B cell (primary cell): ENCODE measurements at regions not wholly inside any gene's neighbourhood (a gene's known extent, or its start where the extent isn't known, plus 50 kb on each side); places are given as distances from the start of the nearest gene placed in this dataset.
A peak's percentile ranks its signal among the peaks of the same experiment; 100 is the strongest.

ENCODE experiments used
- ATAC-seq: fragments of 200-7000 bp; cut with Tn5 transposase; one replicate; pipeline ENCODE4 v1.10.0; 2021; ENCODE audit warnings: low read depth, mild to moderate bottlenecking, moderate number of reproducible peaks, moderate library complexity
- CTCF ChIA-PET: fragments of 350-600 bp; sonication (Branson Sonifier 250); formaldehyde crosslinking; loops from one replicate; lab custom pipeline; 2021; ENCODE audit warnings: antibody characterized with exemption, inconsistent platforms; lab: Charles Lee
- POLR2A ChIA-PET: fragments of 350-600 bp; sonication (Branson Sonifier 250); formaldehyde crosslinking; loops from one replicate; lab custom pipeline; 2021; ENCODE audit warnings: antibody characterized with exemption; lab: Charles Lee
- DNase-seq: peaks from one replicate; pipeline ENCODE4 v3.0.0; 2013
- H2AFZ ChIP-seq: 2 replicates; pipeline ENCODE4 v1.6.1; 2012; ENCODE audit warnings: mild to moderate bottlenecking, low read depth, low read length; ENCODE audit not compliant: insufficient read depth, poor library complexity, severe bottlenecking
- H3K27ac ChIP-seq, 2 donors: 1 replicate in 1 of 2; 2 replicates in 1 of 2; pipeline ENCODE4 v1.5.1; 2012 to 2013; ENCODE audit warnings: low read length in 2 of 2, mild to moderate bottlenecking in 2 of 2, moderate library complexity in 1 of 2
- H3K27me3 ChIP-seq, 4 experiments: fragments of 200-600 bp in 1 of 4; sonication (generic) in 1 of 4; replicated peaks in 1 of 4; 1 replicate in 2 of 4; 2 replicates in 2 of 4; pipeline versions ENCODE4 v1.6.1 to v1.7.0; 2013 to 2016; ENCODE audit warnings: low read length in 3 of 4, mild to moderate bottlenecking in 2 of 4, mixed read lengths in 1 of 4, moderate library complexity in 1 of 4; ENCODE audit not compliant: insufficient read depth in 4 of 4, control insufficient read depth in 3 of 4; ENCODE audit errors: control extremely low read depth in 1 of 4
- H3K36me3 ChIP-seq, 2 experiments: replicated peaks in 1 of 2; 1 replicate in 1 of 2; 2 replicates in 1 of 2; pipeline versions ENCODE4 v1.6.1 to v1.7.1; 2013; ENCODE audit warnings: low read length in 1 of 2; ENCODE audit not compliant: insufficient read depth in 2 of 2, control insufficient read depth in 1 of 2; ENCODE audit errors: control extremely low read depth in 1 of 2, extremely low read depth in 1 of 2
- H3K4me1 ChIP-seq, 2 donors: fragments of 200-600 bp in 1 of 2; sonication (generic) in 1 of 2; 1 replicate in 1 of 2; 2 replicates in 1 of 2; pipeline versions ENCODE4 v1.5.1 to v1.6.1; 2013 to 2017; ENCODE audit warnings: low read length in 2 of 2; ENCODE audit not compliant: control insufficient read depth in 2 of 2, insufficient read depth in 2 of 2
- H3K4me2 ChIP-seq: replicated peaks from 2 replicates; pipeline ENCODE3; 2012; ENCODE audit warnings: mild to moderate bottlenecking, low read depth, low read length; ENCODE audit not compliant: poor library complexity, severe bottlenecking
- H3K4me3 ChIP-seq, 5 experiments: fragments of 200-600 bp in 1 of 5; sonication (generic) in 1 of 5; 1 replicate in 3 of 5; 2 replicates in 2 of 5; pipeline versions ENCODE4 v1.5.1 to v1.7.0; 2011 to 2016; ENCODE audit warnings: low read length in 4 of 5, mild to moderate bottlenecking in 4 of 5, low read depth in 2 of 5, control low read depth in 1 of 5, moderate library complexity in 1 of 5; ENCODE audit not compliant: insufficient read depth in 1 of 5; ENCODE audit errors: control extremely low read depth in 1 of 5, extremely low read depth in 1 of 5
- H3K79me2 ChIP-seq: fragments of 200-600 bp; sonication (generic); one replicate; pipeline ENCODE4 v1.6.0; 2016; ENCODE audit warnings: low read length; ENCODE audit not compliant: control insufficient read depth, insufficient read depth
- H3K9ac ChIP-seq: fragments of 200-600 bp; sonication (generic); 2 replicates; pipeline ENCODE4 v1.6.1; 2017; ENCODE audit warnings: mild to moderate bottlenecking, low read length, moderate library complexity
- H3K9me3 ChIP-seq, 3 donors: one replicate each; pipeline versions ENCODE4 v1.6.1 to v1.7.1; 2013; ENCODE audit warnings: low read length in 2 of 3; ENCODE audit not compliant: control insufficient read depth in 2 of 3, insufficient read depth in 1 of 3; ENCODE audit errors: control extremely low read depth in 1 of 3
- H4K20me1 ChIP-seq: 2 replicates; pipeline ENCODE4 v1.6.0; 2012; ENCODE audit warnings: mild to moderate bottlenecking, low read length; ENCODE audit not compliant: insufficient read depth, control insufficient read depth, poor library complexity, severe bottlenecking
- H3K27ac Mint-ChIP-seq: one replicate; pipeline ENCODE4 v1.8.0; 2021; ENCODE audit warnings: mixed read lengths
- H3K27me3 Mint-ChIP-seq: one replicate; pipeline ENCODE4 v1.8.0; 2021; ENCODE audit warnings: mixed read lengths
- H3K4me1 Mint-ChIP-seq: one replicate; pipeline ENCODE4 v1.8.0; 2021; ENCODE audit warnings: mixed read lengths
- H3K4me3 Mint-ChIP-seq: one replicate; pipeline ENCODE4 v1.8.0; 2021; ENCODE audit warnings: mixed read lengths
- H3K9me3 Mint-ChIP-seq: one replicate; pipeline ENCODE4 v1.8.0; 2022; ENCODE audit warnings: mixed read lengths; ENCODE audit not compliant: insufficient read depth
- CTCF ChIP-seq: fragments of 200-600 bp; IDR thresholded peaks from one replicate; pipeline ENCODE4 v1.8.0; 2022; ENCODE audit warnings: antibody characterized with exemption, mild to moderate bottlenecking
- EZH2 ChIP-seq: IDR thresholded peaks from 2 replicates; pipeline ENCODE4 v1.6.1; 2012; ENCODE audit warnings: borderline replicate concordance, low read depth, mild to moderate bottlenecking, moderate library complexity, low read length; ENCODE audit not compliant: insufficient read depth, poor library complexity, severe bottlenecking
- WGBS: methylation state at CpG from one replicate; pipeline ENCODE4 v1.1.5; 2013; ENCODE audit warnings: missing lambda C conversion rate; ENCODE audit not compliant: insufficient coverage; 5-methylcytosine and 5-hydroxymethylcytosine counted together
- intact Hi-C: fragments of 100-400 bp; cut with micrococcal nuclease; formaldehyde crosslinking; loops from one replicate; pipeline ENCODE4 v1.10.0; 2022

- Histone ChIP-seq H3K36me3 (no peaks in the 10 kb centered on the region), H3K27me3 (no peaks in the 10 kb centered on the region), H3K4me3 (no peak overlapping the region), H3K4me2 (no peak overlapping the region), H3K9ac (no peak overlapping the region), H3K9me3 (peaks cover 0 to 14% (median 0%) of the 10 kb centered on the region in 3 donors), H3K79me2 (no peaks in the 10 kb centered on the region), H2AFZ (no peak overlapping the region), H4K20me1 (no peaks in the 10 kb centered on the region), H3K27ac (no peak overlapping the region), H3K4me1 (no peaks in the 10 kb centered on the region)
- WGBS: no CpG with 5 or more reads among the region's 1 CpG
- Mint-ChIP-seq H3K27ac (no peak overlapping the region), H3K4me1 (no peaks in the 10 kb centered on the region), H3K27me3 (no peaks in the 10 kb centered on the region), H3K9me3 (peaks cover 4% of the 10 kb centered on the region), H3K4me3 (no peak overlapping the region)
- intact Hi-C loops: no loop called here
- POLR2A ChIA-PET: no interaction called here
- TF ChIP-seq CTCF (no peak), EZH2 (no peak)
- CTCF ChIA-PET: no interaction called here
- no peak for ATAC-seq
- no peak for DNase-seq
Measured at GRCh38 chr6:120058410-120058809, 708.8 kb upstream of the MAN1A1 start.

GRCh38 chr6:120056085-120056484 is 706.5 kb upstream of the MAN1A1 start:
- peak; percentile 7 for DNase-seq
- no peak overlapping the region for H3K9ac ChIP-seq

More at GRCh38 chr6:120056085-120056484, 706.5 kb upstream of the MAN1A1 start:
- H3K36me3 ChIP-seq: no peaks in the 10 kb centered on the region
- no peak overlapping the region for H2AFZ ChIP-seq
- H3K4me3 ChIP-seq: no peak overlapping the region
- ATAC-seq: no peak
- H3K27me3 ChIP-seq: no peaks in the 10 kb centered on the region
- POLR2A ChIA-PET: no interaction called here
- Mint-ChIP-seq H3K9me3 (peaks cover 4% of the 10 kb centered on the region), H3K4me1 (no peaks in the 10 kb centered on the region), H3K27me3 (no peaks in the 10 kb centered on the region), H3K27ac (no peak overlapping the region), H3K4me3 (no peak overlapping the region)
- 93% methylated on average over 3 of the region's 7 CpGs for WGBS
- H3K27ac ChIP-seq: no peak overlapping the region
- CTCF ChIA-PET: no interaction called here
- intact Hi-C loops: no loop called here
- no peak for TF ChIP-seq EZH2
- TF ChIP-seq CTCF: peak; percentile 27
- H3K79me2 ChIP-seq: no peaks in the 10 kb centered on the region
- H4K20me1 ChIP-seq: no peaks in the 10 kb centered on the region
- no peak overlapping the region for H3K4me2 ChIP-seq
- H3K9me3 ChIP-seq: peaks cover 0 to 14% (median 0%) of the 10 kb centered on the region in 3 donors
- H3K4me1 ChIP-seq: no peaks in the 10 kb centered on the region
